Colonic mucosa (tissue), 4 donors: ENCODE measurements at regions not wholly inside any gene's neighbourhood (a gene's known extent, or its start where the extent isn't known, plus 50 kb on each side); places are given as distances from the start of the nearest gene placed in this dataset.

Source experiments
- DNase-seq: peaks from one replicate; pipeline ENCODE4 v3.0.0-alpha.2; 2020
- H3K27ac ChIP-seq: fragments of 200-600 bp; one replicate; pipeline ENCODE4 v1.8.0; 2021
- H3K27me3 ChIP-seq: fragments of 200-600 bp; one replicate; pipeline ENCODE4 v1.8.0; 2021
- H3K36me3 ChIP-seq: fragments of 200-600 bp; one replicate; pipeline ENCODE4 v1.8.0; 2021
- H3K4me1 ChIP-seq: fragments of 200-600 bp; one replicate; pipeline ENCODE4 v1.8.0; 2021; ENCODE audit warnings: mild to moderate bottlenecking
- H3K4me3 ChIP-seq: fragments of 200-600 bp; one replicate; pipeline ENCODE4 v1.8.0; 2021
- H3K9ac ChIP-seq, 2 donors: one replicate each; pipeline ENCODE4 v1.7.0; 2013; ENCODE audit warnings: control low read depth in 2 of 2, low read depth in 2 of 2, low read length in 2 of 2
- H3K9me3 ChIP-seq: fragments of 200-600 bp; one replicate; pipeline ENCODE4 v1.8.0; 2021
- intact Hi-C: fragments of 100-400 bp; cut with DNase I; formaldehyde crosslinking; loops from one replicate; pipeline ENCODE4 v1.14.1; 2022
- TF ChIP-seq, protein P1 (sequence below): fragments of 200-600 bp; IDR thresholded peaks from one replicate; pipeline ENCODE4 v1.8.0; 2022; ENCODE audit warnings: antibody characterized with exemption, mild to moderate bottlenecking
- donor health status: healthy.
- donor health status: DM: no; HTN: no; CAD: no.
- donor health status: DM: no; HTN: no; CAD: no.

DNA sequence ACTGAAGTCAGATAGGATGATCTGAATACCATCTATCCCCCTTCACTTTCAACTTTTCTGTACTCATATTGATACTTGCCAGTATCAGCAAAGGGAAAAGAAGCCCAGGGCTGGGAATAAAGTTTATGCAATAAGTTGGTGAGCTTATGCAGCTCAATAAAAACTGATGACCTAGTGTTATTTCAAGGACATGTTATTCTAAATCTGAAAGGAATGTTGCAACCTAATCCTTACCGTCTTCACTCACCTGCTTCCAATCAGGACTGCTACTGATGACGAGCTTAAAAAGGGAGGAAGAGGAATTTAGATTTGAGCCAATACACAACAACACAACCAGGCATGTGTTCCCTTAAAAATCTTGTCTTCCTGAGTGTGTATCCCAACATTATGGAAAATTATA is 419.9 kb downstream of the SPRY1 start:
- H3K27ac ChIP-seq = no peak overlapping the region
- no peaks in the 10 kb centered on the region for H3K36me3 ChIP-seq
- H3K9me3 ChIP-seq = no peaks in the 10 kb centered on the region
- H3K9ac ChIP-seq = no peak overlapping the region
- H3K4me3 ChIP-seq = no peak overlapping the region
- TF ChIP-seq, protein P1, sequence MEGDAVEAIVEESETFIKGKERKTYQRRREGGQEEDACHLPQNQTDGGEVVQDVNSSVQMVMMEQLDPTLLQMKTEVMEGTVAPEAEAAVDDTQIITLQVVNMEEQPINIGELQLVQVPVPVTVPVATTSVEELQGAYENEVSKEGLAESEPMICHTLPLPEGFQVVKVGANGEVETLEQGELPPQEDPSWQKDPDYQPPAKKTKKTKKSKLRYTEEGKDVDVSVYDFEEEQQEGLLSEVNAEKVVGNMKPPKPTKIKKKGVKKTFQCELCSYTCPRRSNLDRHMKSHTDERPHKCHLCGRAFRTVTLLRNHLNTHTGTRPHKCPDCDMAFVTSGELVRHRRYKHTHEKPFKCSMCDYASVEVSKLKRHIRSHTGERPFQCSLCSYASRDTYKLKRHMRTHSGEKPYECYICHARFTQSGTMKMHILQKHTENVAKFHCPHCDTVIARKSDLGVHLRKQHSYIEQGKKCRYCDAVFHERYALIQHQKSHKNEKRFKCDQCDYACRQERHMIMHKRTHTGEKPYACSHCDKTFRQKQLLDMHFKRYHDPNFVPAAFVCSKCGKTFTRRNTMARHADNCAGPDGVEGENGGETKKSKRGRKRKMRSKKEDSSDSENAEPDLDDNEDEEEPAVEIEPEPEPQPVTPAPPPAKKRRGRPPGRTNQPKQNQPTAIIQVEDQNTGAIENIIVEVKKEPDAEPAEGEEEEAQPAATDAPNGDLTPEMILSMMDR = no peak
- intact Hi-C loops = no loop called here
- H3K4me1 ChIP-seq = no peaks in the 10 kb centered on the region
- no peak for DNase-seq
- no peaks in the 10 kb centered on the region for H3K27me3 ChIP-seq

DNA sequence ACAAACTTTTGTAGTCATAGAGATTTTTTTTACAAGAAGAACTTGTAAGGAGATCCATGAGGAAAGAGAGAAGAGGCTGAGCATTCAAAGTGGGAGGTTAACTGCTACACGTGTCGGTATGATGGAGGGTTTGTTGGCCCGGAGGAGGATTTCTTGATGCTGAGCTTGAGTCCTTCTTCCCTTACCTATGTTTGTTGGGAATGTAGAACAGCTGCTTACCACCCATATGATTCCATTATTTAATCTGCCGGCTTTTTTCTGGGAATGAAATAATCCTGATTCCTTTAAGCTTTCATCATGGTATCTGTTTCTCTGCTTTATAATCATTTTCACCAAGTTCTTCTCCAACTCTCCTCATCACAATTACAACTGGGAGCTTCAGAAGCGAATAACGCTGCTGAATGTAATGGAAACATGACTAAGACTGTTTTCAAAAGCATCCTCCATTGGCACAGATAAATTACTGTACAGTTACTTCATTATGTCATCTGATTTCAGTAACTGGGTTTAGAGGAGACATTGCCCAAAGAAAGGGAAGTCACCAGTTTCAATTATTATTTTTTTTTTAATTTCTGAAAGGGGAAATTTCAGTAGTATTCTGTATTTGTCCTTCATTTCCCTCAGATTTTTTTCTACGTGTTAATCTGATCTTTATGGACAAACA is 420.6 kb downstream of the SPRY1 start:
- no peak for DNase-seq

DNA sequence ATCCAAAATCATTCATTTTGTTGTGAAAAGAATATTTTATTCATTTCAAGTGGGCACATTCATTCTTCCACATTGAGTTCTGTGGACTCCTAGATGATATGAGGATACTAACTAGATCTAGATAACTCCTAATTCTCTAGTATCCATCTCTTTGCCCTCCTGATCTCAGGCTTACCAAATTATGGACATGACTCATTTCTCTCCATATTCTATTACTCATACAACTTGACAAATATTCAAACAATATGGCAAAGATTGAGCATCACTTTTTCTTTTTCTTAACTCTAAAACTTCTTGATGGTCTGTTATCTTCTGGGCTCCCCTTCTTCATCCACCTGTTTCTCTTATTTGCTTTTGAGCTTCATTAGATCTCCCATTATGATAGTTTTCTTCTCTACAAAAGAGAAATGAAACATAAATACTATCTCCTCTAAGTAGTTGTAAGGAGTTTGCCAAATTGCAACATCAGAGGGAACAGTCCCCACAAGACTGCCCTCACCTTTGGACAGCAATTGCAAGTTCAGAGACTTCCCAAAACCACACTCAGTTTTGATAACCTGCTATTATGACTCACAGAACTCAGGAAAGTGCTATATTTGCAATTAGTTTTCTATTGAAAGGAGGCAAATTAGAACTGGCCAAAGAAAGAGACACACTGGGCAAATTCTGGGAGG is 422.9 kb downstream of the SPRY1 start:
- H3K4me3 ChIP-seq = no peak overlapping the region
- no peak for DNase-seq
- H3K27me3 ChIP-seq = no peaks in the 10 kb centered on the region
- intact Hi-C loops = no loop called here
- no peaks in the 10 kb centered on the region for H3K9me3 ChIP-seq
- TF ChIP-seq, protein P1 = no peak
- H3K4me1 ChIP-seq = no peaks in the 10 kb centered on the region
- no peaks in the 10 kb centered on the region for H3K36me3 ChIP-seq
- no peak overlapping the region for H3K27ac ChIP-seq
- no peak overlapping the region for H3K9ac ChIP-seq

More for the DNA sequence above, 420.6 kb downstream of the SPRY1 start:
- no peak overlapping the region for H3K27ac ChIP-seq
- TF ChIP-seq, protein P1 = no peak
- H3K9me3 ChIP-seq = no peaks in the 10 kb centered on the region
- H3K4me3 ChIP-seq = no peak overlapping the region
- H3K36me3 ChIP-seq = no peaks in the 10 kb centered on the region
- no peaks in the 10 kb centered on the region for H3K4me1 ChIP-seq
- H3K27me3 ChIP-seq = no peaks in the 10 kb centered on the region
- no peak overlapping the region for H3K9ac ChIP-seq
- intact Hi-C loops = no loop called here

DNA sequence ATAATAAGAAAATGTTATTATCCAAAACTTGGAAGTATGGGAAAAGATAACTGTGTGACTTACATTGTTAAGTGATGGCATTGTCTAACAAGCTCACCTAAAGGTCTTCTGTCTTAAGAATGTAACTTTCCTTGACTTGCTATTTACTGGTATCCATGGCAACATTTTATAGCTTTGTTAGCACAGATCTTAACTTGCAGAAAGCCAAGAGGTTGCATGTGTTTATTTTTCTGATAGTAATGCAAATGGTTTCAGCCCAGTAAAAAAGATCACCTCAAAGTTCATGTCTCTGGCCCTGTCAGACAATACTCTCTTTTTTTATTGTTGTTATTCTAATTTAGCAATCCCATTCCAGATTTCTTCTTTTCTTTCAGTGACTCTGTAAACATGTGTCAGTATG is 425.3 kb downstream of the SPRY1 start:
- DNase-seq = no peak
- intact Hi-C loops = no loop called here
- Histone ChIP-seq H3K36me3 (no peaks in the 10 kb centered on the region), H3K9ac (no peak overlapping the region), H3K4me3 (no peak overlapping the region), H3K4me1 (no peaks in the 10 kb centered on the region), H3K27ac (no peak overlapping the region), H3K27me3 (no peaks in the 10 kb centered on the region), H3K9me3 (no peaks in the 10 kb centered on the region)
- TF ChIP-seq, protein P1 = no peak

DNA sequence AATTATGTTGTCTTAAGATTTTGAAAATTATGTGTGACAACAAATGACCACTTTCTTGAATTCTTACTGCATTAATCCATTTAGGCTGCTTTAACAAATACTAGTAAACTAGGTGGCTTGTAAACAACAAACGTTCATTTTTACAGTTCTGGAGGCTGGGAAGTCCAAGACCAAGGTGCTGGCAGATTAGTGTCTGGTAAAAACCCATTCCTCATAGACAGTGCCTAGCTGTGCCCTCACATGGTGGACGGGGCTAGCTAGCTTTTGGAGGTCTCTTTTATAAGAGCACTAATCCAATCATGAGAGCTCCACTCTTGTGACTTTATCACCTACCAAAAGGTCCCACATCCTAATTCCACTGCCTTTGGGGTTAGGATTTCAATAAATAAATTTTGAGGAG is 425.8 kb downstream of the SPRY1 start:
- Histone ChIP-seq H3K27ac (no peak overlapping the region), H3K4me1 (no peaks in the 10 kb centered on the region), H3K9me3 (no peaks in the 10 kb centered on the region), H3K4me3 (no peak overlapping the region), H3K9ac (no peak overlapping the region), H3K27me3 (no peaks in the 10 kb centered on the region), H3K36me3 (no peaks in the 10 kb centered on the region)
- no peak for DNase-seq
- intact Hi-C loops = no loop called here
- TF ChIP-seq, protein P1 = no peak
